Activated CD4-positive, alpha-beta T cell treated with anti-CD3 and anti-CD28 coated beads for 4 hours (primary cell): ENCODE measurements at regions not wholly inside any gene's neighbourhood (a gene's known extent, or its start where the extent isn't known, plus 50 kb on each side); places are given as distances from the start of the nearest gene placed in this dataset.

Experiments used
- DNase-seq, 2 donors: peaks; one replicate each; pipeline ENCODE4 v3.0.0-alpha.2; 2020

DNA sequence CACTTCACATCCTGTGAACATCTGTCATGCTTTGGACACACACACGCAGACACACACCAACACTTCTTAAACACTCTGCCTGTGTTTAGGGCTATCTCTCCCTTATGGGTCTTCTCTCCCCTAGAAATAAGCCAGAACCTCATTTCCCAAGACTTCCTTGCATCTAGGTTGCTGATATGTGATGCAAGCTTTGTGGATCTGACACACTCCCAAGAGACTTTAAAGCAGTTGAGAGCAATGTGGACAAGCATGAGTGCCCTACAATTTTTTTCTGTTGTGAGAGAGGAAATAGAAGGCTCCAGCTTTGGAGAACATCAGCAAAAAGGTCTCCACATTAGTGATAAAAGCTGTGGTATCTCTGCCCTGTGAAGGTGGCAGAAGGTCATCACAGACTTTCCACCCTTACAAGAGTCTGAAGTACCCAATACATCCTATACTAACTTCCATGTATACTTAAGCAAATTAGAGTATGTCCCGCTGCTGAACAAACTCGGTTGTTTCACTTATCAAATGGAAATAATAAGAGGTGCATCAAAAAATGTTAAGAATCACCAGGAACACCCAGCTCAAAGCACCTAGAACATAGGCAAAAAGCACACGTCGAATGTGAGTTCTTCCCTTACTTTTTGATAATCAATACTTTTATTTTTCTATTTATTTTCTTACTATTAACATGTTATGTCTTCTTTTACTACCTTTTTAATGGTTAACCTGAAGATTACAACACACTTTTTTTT is 267.6 kb downstream of the SETD4 start:
- DNase-seq, result no peak

DNA sequence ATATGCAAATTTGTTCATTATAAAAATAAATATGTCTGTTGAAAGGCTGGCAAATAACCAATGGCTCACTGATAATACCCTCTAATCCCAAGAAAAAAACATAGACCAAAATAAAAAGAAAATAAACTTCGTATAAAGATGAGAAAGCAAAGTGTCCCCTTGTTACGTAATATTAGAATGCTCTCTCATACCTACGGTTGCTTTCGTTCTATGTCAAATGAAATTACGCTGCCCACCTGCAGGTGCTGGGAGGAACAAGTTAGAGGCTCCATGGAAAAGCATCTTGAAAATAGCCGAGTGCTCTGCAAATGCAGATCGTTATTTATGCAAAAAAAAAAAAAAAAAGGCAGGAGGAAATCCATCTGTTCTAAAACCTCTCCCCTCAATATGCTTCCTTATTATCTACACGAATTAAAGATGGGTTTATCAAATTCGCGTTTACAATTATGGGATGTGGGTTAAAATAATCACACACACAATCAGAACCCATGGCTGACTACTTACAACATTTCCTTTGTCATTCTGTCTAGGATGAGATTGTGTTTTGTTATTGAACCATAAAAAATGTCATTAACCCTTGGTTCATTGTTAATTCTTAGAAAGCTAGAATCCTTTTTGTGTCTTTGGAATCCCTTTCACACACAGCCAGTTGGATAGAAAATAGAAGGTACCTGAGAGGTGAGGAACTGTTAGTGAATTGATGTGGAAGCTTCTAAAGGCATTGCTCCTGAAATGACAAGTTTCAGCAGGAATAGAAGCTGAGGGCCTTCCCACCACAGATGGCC is 268.6 kb downstream of the SETD4 start:
- DNase-seq, result no peak

DNA sequence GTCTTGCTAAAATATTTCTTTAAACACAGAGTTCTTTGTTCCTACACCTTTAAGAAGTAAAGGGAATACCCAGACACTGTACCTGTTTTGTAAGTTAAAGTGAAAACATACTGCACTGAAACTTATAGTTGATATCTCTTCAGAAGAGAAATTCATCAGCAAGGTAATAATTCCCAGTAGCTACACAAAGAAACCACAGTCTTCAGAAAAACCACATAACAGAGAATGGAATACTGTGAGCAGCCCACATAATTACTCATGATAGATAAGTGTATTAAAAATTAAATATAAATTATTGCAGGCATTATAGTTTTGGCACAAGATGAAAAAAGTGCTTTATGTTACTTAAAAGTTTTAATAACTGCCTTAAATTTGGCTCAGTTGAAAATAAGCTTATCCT is 276.6 kb downstream of the SETD4 start:
- DNase-seq, result no peak

DNA sequence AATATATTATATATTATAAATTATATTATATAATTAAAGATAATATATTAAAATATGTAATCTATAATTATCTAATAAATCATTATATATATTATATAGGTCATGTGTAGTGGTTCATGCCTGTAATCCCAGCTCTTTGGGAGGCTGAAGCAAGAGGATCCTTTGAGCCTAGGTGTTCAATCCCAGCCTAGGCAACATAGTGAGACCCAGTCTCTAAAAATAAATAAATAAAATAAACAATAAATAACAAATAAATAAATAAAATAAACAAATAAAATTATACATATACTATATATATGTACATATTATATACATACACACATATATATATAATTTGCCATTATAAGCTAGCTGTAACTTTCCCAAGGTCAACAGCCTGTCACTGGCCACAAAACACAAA is 277.7 kb downstream of the SETD4 start:
- no peak for DNase-seq

DNA sequence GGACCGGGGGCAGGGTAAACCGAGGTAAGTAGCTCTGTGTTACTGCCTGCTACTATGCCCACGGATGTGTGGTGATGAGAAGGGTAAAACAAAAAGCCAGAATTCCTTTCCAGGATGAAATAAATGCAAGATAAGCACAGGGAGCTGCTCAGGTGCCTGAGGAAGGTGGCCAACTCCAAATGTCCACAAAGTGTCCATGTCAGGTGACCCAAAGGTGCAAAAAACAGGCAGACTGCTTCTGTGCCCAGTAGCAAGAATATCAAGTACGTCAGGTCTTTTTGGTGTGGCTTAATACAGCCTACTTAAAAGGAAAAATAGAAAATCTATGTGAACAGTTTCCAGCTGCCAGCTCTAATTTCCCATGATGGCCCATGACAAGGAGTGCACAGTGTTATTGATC is 279.3 kb downstream of the SETD4 start:
- DNase-seq, result no peak

DNA sequence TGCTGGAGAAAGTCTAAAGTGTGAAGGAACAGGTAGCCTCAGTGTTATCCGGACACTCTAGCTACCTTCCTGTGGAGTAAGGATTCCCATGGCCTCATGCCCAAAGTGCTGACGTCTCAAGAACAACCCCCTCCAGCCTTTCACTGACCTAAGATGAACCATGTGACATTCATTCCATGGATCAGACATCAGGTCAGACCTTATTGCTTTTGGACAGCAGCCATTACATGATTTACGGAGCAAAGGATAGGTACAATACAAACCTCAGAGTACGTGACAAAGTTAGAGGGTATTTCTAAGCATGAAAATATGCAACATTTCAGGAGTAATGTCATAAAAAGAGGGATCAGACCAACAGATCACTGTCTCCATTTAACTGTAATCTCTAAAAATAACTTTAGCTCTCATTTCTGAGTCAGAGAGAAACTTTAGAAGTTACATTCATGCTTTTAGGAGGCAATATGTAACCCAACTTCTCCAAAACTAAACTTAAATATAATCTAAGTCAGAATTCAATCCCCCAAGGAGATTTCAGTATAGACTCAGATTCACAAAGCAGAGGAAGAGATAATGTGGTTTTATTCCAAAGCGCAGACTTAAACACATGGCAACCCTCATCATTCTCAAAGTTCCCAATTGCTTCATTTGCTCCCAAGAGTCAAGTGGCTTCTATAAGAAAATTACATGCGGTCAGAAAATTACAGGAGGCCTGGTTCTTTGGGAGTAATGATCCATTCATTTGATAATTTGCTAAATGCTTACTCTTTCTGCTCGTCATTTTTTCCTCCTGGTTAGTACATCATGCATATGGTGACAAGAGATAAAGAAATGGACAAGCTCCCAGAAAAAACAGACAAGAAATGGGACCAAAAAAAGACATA is 280.4 kb downstream of the SETD4 start:
- no peak for DNase-seq

DNA sequence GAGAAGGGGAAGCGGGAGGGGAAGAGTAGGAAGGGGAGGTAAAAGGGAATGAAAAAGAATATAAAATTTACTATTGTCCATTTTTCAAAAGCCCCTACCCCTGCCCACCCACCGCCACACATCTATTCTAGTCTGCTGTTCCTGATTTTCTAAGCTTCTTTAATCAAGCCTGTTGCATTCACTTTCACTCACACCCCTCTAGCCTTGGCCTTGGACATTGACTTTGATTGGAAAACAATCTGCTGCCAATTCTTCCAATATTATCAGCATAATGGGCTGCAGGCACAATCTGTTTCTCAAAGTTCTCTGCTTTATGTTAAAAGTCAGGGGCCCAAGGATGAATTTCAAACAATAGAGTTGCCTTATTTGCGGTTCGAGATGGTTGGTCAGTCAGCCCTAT is 281.2 kb downstream of the SETD4 start:
- no peak for DNase-seq

DNA sequence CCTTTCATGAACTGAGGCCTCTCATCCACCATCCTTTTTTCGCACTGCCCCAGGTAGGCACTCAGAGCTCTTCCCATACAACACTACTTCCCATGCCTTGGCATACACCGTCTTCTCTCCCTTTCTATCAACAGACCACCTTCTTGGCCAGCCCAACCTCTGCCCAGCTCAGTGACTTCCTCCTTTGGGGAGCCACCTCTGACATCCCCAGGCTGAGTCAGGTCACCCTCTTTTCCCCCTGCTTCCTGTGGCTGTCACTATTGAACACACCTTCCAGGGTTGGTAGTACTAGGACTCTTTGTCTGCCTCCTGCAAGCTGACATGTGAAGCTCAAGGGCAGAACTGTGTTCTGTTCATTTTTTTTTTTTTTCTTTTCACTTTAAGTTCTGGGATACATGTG is 283.2 kb downstream of the SETD4 start:
- DNase-seq, result no peak

DNA sequence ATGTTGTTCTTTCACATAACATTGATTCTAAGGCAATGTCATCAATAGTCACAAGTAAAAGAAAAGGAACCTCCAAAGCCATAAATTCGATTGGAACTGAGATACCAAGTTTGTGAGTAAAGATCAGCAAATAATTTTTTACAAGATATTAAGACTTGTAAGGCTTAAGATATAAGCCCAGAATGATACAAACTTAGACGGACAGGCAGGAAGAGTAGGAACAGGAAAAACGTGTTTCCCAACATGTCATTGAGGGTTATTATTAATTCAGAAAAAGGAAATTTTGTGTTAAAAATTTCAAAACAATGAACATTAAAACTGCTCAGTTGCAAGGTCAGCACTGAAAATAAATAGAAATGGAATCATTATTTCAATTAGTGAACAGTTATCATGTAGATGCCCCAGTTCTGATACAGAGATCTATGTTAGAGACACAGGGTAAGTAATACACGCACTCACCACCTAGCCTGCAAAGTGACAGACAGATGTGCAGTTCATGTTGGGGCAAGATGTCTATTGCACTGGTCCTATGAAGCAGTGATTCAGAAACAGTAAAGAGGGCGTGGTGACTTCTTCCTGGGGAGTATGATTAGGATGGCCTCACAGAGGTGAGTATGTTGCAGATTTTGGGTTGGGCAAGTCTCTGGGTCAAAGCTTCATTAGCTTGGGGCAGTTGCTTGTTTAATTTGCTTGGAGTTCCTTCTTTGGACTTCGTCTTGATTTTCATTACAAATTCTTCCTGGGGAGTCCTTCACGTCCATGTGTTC is 284.4 kb downstream of the SETD4 start:
- DNase-seq, result no peak

DNA sequence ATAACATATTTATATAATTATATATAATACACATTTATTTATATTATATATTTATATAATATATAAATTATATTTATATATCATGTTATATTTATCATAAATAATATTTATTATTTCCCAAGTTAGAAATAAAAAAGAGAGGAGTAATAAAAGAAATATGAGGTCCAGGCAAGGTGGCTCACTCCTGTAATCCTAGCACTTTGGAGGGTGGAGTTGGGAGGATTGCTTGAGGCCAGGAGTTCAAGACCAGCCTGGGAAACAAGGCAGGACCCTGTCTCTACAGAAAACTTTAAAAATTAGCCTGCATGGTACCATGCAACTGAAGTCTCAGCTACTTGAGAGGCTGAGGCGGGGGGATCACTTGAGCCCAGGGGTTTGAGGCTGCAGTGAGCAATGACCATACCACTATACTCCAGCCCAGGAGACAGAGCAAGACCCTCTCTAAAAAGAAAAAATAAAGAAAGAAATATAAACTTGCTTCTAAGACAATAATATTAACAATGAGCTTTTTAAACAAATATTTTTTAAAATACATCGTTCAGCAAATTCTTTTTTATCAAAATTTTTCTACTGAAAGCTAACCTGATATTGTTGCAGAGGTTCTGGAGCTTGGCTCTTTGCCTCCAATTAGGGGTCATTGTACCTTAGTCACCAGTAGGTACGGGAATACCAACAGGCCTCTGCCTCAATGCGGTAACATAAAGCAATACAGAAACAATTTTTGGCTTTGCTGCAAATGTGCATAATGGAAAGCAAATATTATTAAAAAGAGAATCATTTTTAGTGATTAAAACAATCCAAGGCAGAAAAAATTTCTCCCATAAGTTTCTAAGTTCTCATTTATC is 290.0 kb downstream of the SETD4 start:
- DNase-seq, result no peak

DNA sequence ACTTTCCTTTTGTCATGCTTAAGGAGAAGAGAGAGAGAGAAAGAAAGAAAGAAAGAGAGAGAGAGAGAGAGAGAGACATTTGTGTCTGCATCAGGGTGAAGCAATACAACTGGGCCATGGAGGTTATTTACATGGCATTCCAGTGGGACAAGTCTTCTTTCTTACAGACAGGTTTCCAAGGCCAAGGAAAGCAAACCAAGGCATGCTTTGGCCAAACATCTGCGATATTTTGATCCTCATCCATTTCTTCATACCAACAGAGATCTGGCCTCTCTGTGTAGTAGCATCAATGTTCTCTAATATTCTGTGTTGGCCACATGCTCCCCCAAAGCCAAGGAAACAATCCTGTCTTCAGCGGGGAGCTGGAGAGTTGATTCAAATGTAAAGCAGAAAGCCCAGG is 292.1 kb downstream of the SETD4 start:
- DNase-seq, result no peak

DNA sequence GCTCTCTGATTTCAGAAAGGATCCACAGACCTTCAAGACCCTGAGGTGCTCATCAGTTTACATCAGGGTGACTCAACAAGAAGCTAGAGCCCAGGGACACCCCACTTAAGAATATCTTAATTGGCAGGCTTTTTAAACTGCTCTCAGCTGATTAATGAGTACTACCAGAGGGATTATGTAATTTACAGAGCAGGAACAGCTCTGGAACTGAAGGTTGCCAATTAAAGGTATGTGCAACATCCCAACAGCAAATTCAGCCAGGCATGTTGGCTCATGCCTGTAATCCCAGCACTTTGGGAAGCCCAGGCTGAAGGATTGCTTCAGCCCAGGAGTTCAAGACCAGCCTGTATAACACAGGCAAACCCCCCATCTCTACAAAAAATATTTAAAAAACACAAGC is 295.7 kb downstream of the SETD4 start:
- no peak for DNase-seq

DNA sequence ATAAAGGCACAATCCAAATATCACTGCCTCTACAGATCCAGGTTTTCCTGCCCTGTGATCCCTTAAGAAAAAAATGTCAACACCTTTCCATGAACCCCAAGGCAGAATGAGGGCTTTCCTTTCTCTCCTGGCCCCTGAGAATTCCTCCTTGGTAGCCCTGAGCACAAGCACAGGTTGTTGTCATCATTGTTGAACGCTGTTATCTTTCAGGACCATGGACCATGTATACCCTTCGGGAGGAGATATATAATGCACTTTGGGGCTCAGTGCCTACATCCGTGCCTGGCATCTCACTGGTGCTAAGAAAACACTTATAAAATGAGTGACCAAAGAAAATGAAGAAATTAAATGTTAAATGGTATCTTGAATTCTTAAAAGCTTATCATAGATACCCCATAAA is 296.2 kb downstream of the SETD4 start:
- no peak for DNase-seq

DNA sequence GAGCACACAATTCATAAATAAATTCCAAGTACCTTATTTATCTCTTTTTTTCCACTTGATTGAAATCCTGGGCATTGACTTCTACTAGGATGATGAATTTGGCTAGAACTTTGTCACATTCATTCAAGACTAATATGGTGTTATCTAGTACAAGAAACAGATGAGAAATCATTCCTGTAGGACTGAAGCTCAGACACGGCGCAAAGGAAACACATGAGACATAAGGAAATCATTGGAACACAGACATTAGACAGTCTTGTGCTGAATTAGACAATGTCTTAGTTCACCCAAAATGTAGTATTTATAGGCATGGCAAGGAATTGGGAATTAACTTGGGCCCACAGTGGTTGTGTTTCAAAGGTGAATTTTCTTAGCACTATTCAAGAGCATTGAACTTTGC is 305.7 kb downstream of the SETD4 start:
- DNase-seq, result no peak

DNA sequence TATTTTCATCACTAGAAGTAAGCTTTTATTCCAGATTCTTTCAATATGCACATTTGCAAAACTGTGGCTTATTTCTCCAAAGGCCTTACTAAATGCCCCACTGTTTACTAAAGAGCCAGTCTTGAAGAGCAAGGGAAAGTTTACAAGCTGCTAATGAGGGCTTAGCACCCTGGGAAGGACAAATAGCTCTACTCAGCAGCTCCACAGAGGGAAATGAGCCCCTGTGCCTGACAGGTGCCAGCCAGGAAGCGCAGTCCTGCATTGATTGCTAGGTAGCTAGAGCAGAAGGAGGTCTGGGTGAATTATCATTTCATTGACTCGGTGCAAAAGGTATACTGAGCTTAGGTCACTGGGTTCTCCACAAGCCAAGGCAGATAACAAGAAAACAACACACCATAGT is 307.0 kb downstream of the SETD4 start:
- DNase-seq, result no peak

DNA sequence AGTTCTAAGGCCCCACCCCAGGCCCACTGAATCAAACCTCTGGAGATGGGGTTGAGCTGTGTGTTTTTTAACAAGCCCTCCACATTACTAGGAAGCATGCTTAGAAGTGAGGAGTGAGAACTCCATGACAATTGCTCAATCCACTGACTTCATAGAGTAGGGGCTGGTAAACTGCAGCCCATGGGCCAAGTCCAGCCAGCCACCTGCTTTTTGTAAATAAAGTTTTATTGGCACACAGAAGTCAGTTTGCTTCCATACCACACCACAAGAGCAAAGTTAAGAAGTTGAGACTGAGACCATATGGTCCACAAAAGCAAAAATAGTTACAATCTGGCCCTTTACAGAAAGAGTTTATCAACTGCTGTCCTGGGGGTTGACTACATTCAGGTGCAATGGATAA is 309.2 kb downstream of the SETD4 start:
- DNase-seq, result no peak

DNA sequence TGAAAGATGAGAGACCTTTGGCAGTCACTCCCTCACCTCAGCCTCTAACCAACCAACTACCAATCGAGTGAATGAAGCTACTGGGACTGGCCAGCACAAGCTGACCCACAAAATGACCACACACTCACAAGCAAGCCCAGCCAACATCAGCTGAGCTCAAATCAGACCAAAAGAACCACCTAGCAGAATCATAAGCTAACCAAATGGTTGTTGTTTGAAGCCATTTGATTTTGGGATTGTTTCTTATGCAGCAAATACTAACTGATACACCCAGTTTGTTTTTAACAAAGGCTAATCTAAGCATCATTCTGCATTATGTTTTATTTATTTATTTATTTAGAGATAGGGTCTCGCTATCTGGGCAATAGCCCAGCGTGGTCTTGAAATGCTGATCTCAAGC is 310.4 kb downstream of the SETD4 start:
- no peak for DNase-seq

DNA sequence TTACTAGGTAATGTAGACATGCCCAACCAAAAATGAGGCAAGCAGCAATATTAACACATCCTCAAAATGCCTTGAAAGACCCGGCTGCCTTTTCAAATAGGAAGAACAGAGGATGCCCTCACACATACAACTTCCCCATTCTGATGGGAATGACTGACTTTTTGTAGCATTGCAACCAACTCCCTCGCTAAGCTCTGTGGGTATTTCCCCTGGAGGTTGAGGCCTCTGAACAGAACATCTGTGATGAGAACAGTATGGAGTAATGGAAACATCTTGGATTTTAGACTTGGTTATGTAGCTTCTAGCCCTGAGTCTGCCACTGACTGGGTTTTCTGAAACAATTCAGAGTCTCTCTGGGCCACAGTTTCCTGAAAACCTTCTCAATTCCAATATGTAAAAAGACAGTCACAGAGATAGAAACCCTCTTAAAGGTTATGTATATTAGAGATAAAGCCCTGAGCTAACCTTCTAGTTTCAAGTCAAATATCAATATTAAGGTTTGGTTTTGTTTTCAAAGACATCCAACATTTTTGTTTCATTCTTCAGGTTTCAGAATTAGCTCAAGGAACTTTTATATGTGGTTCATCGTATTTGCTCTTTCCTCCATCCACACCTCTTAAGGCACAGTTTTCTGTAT is 311.5 kb downstream of the SETD4 start:
- no peak for DNase-seq

DNA sequence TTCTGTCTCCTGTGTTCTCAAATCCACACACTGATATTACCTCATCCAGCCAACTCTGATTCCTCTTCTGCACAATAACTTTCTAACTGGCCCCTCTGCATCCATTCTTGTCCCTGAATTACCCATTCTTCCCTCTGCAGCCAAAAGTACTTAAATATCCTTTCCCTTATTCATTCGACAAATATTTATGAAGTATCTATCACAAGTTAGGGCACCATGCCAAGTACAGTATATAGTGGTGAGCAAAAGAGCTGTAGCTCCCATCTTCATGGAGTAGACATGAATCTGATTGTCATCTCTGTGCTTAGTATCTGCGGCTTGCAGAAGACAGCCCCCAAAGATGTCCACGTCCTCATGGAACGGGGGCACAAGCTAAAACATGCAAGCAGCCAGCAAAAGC is 316.8 kb downstream of the SETD4 start:
- no peak for DNase-seq

DNA sequence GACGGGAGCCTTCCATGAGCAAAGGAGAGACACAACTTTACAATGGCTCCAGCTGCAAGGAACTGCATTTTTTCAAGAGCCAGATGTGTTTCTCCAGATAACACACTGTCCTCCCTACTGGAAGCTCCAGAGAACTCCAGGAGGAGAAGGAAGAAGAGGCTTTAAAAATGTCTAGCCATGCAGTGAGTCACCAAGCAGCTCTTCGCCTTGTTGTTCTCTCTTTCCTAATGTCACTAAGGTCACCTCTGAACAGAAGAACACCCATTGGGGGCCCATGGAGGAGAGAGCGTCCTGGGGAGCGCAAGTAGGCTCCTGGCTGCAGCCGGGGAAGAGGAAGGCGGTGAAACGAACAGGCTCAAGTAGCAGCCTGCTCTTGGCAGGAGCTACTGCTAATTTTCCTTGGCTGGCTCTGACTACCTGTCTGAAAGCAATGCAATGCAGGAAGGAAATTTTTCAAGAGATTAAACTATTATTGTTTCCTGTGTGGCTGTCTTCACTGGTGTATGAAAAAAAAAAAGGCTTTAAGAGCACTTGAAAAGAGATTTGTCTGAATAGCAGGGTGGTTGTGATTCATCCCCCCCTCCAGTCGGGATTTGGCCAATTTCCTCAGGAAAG is 321.9 kb downstream of the SETD4 start:
- no peak for DNase-seq

DNA sequence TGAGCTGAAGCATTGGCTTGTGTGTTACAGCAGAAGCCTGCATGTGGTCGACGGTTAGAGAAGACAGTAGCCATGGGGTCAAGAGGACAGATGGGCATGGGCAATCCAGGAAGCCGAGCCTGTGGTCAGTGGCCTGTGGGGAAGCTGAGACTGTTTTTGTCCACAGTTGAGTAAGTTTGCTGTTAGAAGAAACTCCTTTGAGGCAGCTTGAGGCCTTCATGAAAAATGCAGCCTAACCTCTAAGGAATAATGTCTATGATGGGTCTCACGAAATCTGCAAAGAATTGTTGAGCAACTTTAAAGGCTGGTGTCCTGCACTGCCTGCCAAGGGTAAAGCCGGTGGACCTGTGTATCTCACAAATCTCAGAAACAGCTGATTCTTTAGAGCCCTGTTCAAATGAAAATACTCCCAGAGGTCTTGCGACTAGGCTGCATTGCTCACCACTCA is 322.4 kb downstream of the SETD4 start:
- no peak for DNase-seq
